ENCODE measurements at regions not wholly inside any gene's neighbourhood (a gene's known extent, or its start where the extent isn't known, plus 50 kb on each side); places are given as distances from the start of the nearest gene placed in this dataset.

GRCh38 chr6:156450421-156450820, 326.8 kb upstream of the ARID1B start:
- ATAC-seq = no peak
- no peak for TF ChIP-seq RARB (CRISPR knock-in tag; IDR thresholded peaks at IDR 0.05)
- no peak for TF ChIP-seq ISL1 (CRISPR knock-in tag; IDR thresholded peaks at IDR 0.05)
- no peak for TF ChIP-seq ZFP30 (CRISPR knock-in tag; IDR thresholded peaks at IDR 0.05)
- no peak for TF ChIP-seq ARNTL (CRISPR knock-in tag; IDR thresholded peaks at IDR 0.05; ENCODE audit: borderline replicate concordance, low read depth)
- no peak for TF ChIP-seq ZNF565 (CRISPR knock-in tag; conservative IDR thresholded peaks at IDR 0.05; ENCODE audit: low read depth)
- TF ChIP-seq GLIS3 (CRISPR knock-in tag; IDR thresholded peaks at IDR 0.05) = no peak
- TF ChIP-seq ZFP3 (CRISPR knock-in tag; IDR thresholded peaks at IDR 0.05) = no peak
- TF ChIP-seq PATZ1 (CRISPR knock-in tag; IDR thresholded peaks at IDR 0.05; ENCODE audit: borderline replicate concordance) = no peak
- TF ChIP-seq ZNF8 (CRISPR knock-in tag; IDR thresholded peaks at IDR 0.05) = no peak
- no peak for TF ChIP-seq PPARA (CRISPR knock-in tag; IDR thresholded peaks at IDR 0.05; ENCODE audit: borderline replicate concordance)
- TF ChIP-seq ZNF70 (CRISPR knock-in tag; IDR thresholded peaks at IDR 0.05) = no peak
- no peak for TF ChIP-seq CREB5 (CRISPR knock-in tag; IDR thresholded peaks at IDR 0.05; ENCODE audit: low read depth)
- no peak for TF ChIP-seq ESRRG (CRISPR knock-in tag; IDR thresholded peaks at IDR 0.05)

- no peak for TF ChIP-seq ESRRG (CRISPR knock-in tag; IDR thresholded peaks at IDR 0.05)
- TF ChIP-seq ZNF565 (CRISPR knock-in tag; conservative IDR thresholded peaks at IDR 0.05; ENCODE audit: low read depth) = no peak
- no peak for ATAC-seq
These were observed 327.6 kb upstream of the ARID1B start for GRCh38 chr6:156449569-156449968.

GRCh38 chr6:156449128-156449527, 328.1 kb upstream of the ARID1B start:
- ATAC-seq = no peak
- TF ChIP-seq PATZ1 (CRISPR knock-in tag; IDR thresholded peaks at IDR 0.05; ENCODE audit: borderline replicate concordance) (no peak), CSDC2 (CRISPR knock-in tag; IDR thresholded peaks at IDR 0.05) (no peak), CSRNP3 (CRISPR knock-in tag; IDR thresholded peaks at IDR 0.05) (no peak), PPARA (CRISPR knock-in tag; IDR thresholded peaks at IDR 0.05; ENCODE audit: borderline replicate concordance) (no peak), RARB (CRISPR knock-in tag; IDR thresholded peaks at IDR 0.05) (no peak), ZNF8 (CRISPR knock-in tag; IDR thresholded peaks at IDR 0.05) (no peak), TSHZ2 (CRISPR knock-in tag; IDR thresholded peaks at IDR 0.05) (no peak), BACH2 (CRISPR knock-in tag; IDR thresholded peaks at IDR 0.05; ENCODE audit: borderline replicate concordance) (no peak), ARNTL (CRISPR knock-in tag; IDR thresholded peaks at IDR 0.05; ENCODE audit: borderline replicate concordance, low read depth) (no peak), OSR1 (CRISPR knock-in tag; IDR thresholded peaks at IDR 0.05) (no peak)

- ATAC-seq = no peak
- TF ChIP-seq ZNF8 (CRISPR knock-in tag; IDR thresholded peaks at IDR 0.05) = no peak
- no peak for TF ChIP-seq CSRNP3 (CRISPR knock-in tag; IDR thresholded peaks at IDR 0.05)
- TF ChIP-seq PATZ1 (CRISPR knock-in tag; IDR thresholded peaks at IDR 0.05; ENCODE audit: borderline replicate concordance) = no peak
- TF ChIP-seq POU6F1 (CRISPR knock-in tag; IDR thresholded peaks at IDR 0.05; ENCODE audit: borderline replicate concordance, low read depth) = no peak
- no peak for TF ChIP-seq ZNF70 (CRISPR knock-in tag; IDR thresholded peaks at IDR 0.05)
- no peak for TF ChIP-seq ZFP30 (CRISPR knock-in tag; IDR thresholded peaks at IDR 0.05)
These were observed 328.6 kb upstream of the ARID1B start for GRCh38 chr6:156448579-156448978.
